Stimulated activated CD4-positive, alpha-beta T cell treated with anti-CD3 and anti-CD28 coated beads, Interleukin-2, amount 100 ng/mL, for 24 hours (primary cell): ENCODE measurements at regions not wholly inside any gene's neighbourhood (a gene's known extent, or its start where the extent isn't known, plus 50 kb on each side); places are given as distances from the start of the nearest gene placed in this dataset.
"Not testable (repeated sequence)": the region's sequence is repeated elsewhere in the genome, so short reads cannot be mapped to it uniquely, and the experiment has no call there.

Source experiments
- DNase-seq, 2 donors: peaks; one replicate each; pipeline ENCODE4 v3.0.0-alpha.2; 2020

GRCh38 chr4:153079857-153080391 lies 124.3 kb upstream of the TRIM2 start:
- no peak for DNase-seq

- DNase-seq: no peak
Observed at GRCh38 chr4:153081006-153081580, 123.2 kb upstream of the TRIM2 start.

- DNase-seq: no peak
Observed at GRCh38 chr4:153081693-153082092, 122.5 kb upstream of the TRIM2 start.

GRCh38 chr4:153082322-153083301 lies 121.6 kb upstream of the TRIM2 start:
- no peak for DNase-seq

- DNase-seq: peak; percentile 40 to 50
Observed at GRCh38 chr4:153083447-153083947, 120.7 kb upstream of the TRIM2 start.

GRCh38 chr4:153084224-153084979 lies 119.8 kb upstream of the TRIM2 start:
- no peak for DNase-seq

- peak; percentile 91 to 92 for DNase-seq
Observed at GRCh38 chr4:153084980-153085630, 119.1 kb upstream of the TRIM2 start.

GRCh38 chr4:153087671-153088194 lies 116.5 kb upstream of the TRIM2 start:
- no peak for DNase-seq

- DNase-seq: no peak
Observed at GRCh38 chr4:153089742-153090141, 114.5 kb upstream of the TRIM2 start.

- DNase-seq: no peak
Observed at GRCh38 chr4:153090181-153090580, 114.1 kb upstream of the TRIM2 start.

- no peak for DNase-seq
Observed at GRCh38 chr4:153090670-153091385, 113.4 kb upstream of the TRIM2 start.

GRCh38 chr4:153093396-153093795 lies 110.8 kb upstream of the TRIM2 start:
- no peak for DNase-seq

GRCh38 chr4:153093802-153094201 lies 110.4 kb upstream of the TRIM2 start:
- DNase-seq: no peak

- no peak for DNase-seq
Observed at GRCh38 chr4:153094435-153094834, 109.8 kb upstream of the TRIM2 start.

- no peak for DNase-seq
Observed at GRCh38 chr4:153095448-153096204, 108.6 kb upstream of the TRIM2 start.

GRCh38 chr4:153096344-153096743 lies 107.9 kb upstream of the TRIM2 start:
- no peak for DNase-seq

- no peak for DNase-seq
Observed at GRCh38 chr4:153098427-153098826, 105.8 kb upstream of the TRIM2 start.

GRCh38 chr4:153099391-153100140 lies 104.7 kb upstream of the TRIM2 start:
- DNase-seq: no peak

- not testable (repeated sequence) for DNase-seq
Observed at GRCh38 chr4:153106736-153107135, 97.5 kb upstream of the TRIM2 start.

GRCh38 chr4:153107246-153107645 lies 97.0 kb upstream of the TRIM2 start:
- no peak for DNase-seq
